ENCODE measurements at regions not wholly inside any gene's neighbourhood (a gene's known extent, or its start where the extent isn't known, plus 50 kb on each side); places are given as distances from the start of the nearest gene placed in this dataset.

GRCh38 chrY:7659047-7659446 is 747.5 kb upstream of the AMELY start:
- TF ChIP-seq CTCF (IDR thresholded peaks at IDR 0.05) (no peak), POLR2A (IDR thresholded peaks at IDR 0.05) (no peak)
